ENCODE measurements at regions not wholly inside any gene's neighbourhood (a gene's known extent, or its start where the extent isn't known, plus 50 kb on each side); places are given as distances from the start of the nearest gene placed in this dataset.

DNA sequence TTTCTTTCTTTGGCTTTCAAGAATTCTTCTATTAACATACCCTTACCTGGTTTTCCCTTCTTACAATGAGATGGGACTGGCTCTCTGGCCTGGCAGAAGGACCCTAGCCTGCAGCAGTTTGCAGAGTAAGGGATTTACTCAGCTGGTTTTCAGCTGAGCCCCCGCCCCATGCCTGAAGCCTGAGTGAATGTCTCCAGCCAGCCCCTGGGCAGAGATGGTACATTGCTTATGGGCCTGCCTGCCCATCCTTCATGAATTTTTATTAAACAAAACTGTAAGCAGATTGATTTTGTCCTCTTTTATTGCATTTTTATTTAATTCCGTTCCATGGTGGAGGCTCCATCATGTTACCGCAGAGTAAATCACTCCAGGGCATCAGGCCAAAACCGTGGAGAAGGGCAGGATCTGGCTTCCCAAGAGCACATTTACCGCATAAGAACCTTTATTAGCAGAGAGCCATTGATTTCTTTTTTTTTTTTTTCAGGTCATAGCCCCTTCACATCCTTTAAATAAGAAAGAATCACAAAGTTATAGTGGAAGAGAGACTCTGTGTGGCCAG, 316.2 kb downstream of the DHX35 start:
- H3K27ac Mint-ChIP-seq: no peak overlapping the region
- no peaks in the 10 kb centered on the region for H3K9me3 ChIP-seq (ENCODE audit: control insufficient read depth in 2 of 3, low read length in 3 of 3)
- intact Hi-C loops (cut with micrococcal nuclease): no loop called here
- peaks cover 0 to 4% (median 0%) of the 10 kb centered on the region in 5 donors for H3K36me3 Mint-ChIP-seq
- no peaks in the 10 kb centered on the region for H3K4me1 Mint-ChIP-seq
- no peaks in the 10 kb centered on the region for H3K27me3 ChIP-seq (ENCODE audit: control insufficient read depth in 2 of 2, insufficient read depth in 2 of 2, low read length in 2 of 2)
- H3K27me3 Mint-ChIP-seq: peaks cover 2 to 20% (median 4%) of the 10 kb centered on the region in 5 donors
- H3K9me3 Mint-ChIP-seq: peaks cover 0 to 6% (median 5%) of the 10 kb centered on the region in 11 donors
- CTCF ChIA-PET: no interaction called here
- H3K4me3 Mint-ChIP-seq: no peak overlapping the region
- no peak for ATAC-seq
- no peaks in the 10 kb centered on the region for H3K4me1 ChIP-seq (ENCODE audit: control insufficient read depth in 2 of 2, insufficient read depth in 2 of 2, low read length in 2 of 2)
- no peak for DNase-seq
- POLR2A ChIA-PET: no interaction called here
- H3K4me3 ChIP-seq (ENCODE audit: low read length): no peak overlapping the region
- H3K27ac ChIP-seq (ENCODE audit: low read depth, low read length): no peak overlapping the region
- H3K36me3 ChIP-seq (ENCODE audit: control insufficient read depth in 2 of 3, insufficient read depth in 3 of 3, low read length in 3 of 3): no peaks in the 10 kb centered on the region

GRCh38 chr20:39277185-39277584, 315.0 kb downstream of the DHX35 start:
- Mint-ChIP-seq H3K27me3 (peaks cover 0 to 16% (median 3%) of the 10 kb centered on the region in 5 donors), H3K4me1 (no peaks in the 10 kb centered on the region), H3K27ac (no peak overlapping the region), H3K9me3 (peaks cover 0 to 6% (median 5%) of the 10 kb centered on the region in 11 donors), H3K4me3 (no peak overlapping the region), H3K36me3 (peaks cover 0 to 4% (median 0%) of the 10 kb centered on the region in 5 donors)
- Histone ChIP-seq H3K4me3 (ENCODE audit: low read length) (no peak overlapping the region), H3K27ac (ENCODE audit: low read depth, low read length) (no peak overlapping the region), H3K27me3 (ENCODE audit: control insufficient read depth in 2 of 2, insufficient read depth in 2 of 2, low read length in 2 of 2) (no peaks in the 10 kb centered on the region), H3K9me3 (ENCODE audit: control insufficient read depth in 2 of 3, low read length in 3 of 3) (no peaks in the 10 kb centered on the region), H3K36me3 (ENCODE audit: control insufficient read depth in 2 of 3, insufficient read depth in 3 of 3, low read length in 3 of 3) (no peaks in the 10 kb centered on the region), H3K4me1 (ENCODE audit: control insufficient read depth in 2 of 2, insufficient read depth in 2 of 2, low read length in 2 of 2) (no peaks in the 10 kb centered on the region)
- intact Hi-C loops (cut with micrococcal nuclease): no loop called here
- CTCF ChIA-PET: no interaction called here
- ATAC-seq (no peak), DNase-seq (no peak)
- POLR2A ChIA-PET: no interaction called here

DNA sequence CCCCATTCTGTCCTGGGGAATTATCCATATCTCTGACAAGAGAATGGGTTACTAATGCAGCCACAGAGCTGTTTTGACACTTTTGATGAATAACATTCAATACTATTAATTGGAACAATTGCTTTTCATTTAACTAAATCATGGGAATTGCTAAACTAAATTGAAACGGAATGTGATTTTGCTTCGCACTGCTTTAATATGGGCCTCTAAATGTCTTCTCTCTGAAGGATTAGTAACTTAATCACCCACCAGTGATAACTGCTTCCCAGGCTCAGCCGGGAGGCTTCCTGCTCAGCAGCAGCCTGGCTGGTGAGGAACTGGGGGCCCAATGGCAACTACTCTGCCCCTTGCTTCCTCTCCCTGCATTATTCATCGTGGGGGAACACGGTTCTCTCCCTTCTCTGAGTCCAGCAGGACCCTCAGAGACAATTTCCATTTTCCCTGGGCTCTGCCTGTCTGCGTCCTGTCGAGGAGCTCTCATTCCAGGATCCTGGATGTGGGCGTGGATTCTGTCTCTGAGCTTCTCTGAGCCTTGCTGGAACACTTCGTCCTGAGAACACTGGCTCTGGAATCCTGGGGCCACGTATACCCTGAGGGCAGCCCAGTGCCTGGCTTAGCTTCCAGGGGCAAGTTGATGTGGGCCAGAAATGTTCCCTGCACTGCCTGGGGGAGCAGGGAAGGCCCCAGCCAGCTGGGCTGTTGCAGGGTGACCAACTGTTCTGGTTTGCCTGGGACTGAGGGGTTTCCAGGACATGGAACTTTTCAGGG, 308.9 kb downstream of the DHX35 start:
- H3K27me3 ChIP-seq (ENCODE audit: control insufficient read depth in 2 of 2, insufficient read depth in 2 of 2, low read length in 2 of 2): no peaks in the 10 kb centered on the region
- no peaks in the 10 kb centered on the region for H3K36me3 ChIP-seq (ENCODE audit: control insufficient read depth in 2 of 3, insufficient read depth in 3 of 3, low read length in 3 of 3)
- no peak overlapping the region for H3K27ac Mint-ChIP-seq
- H3K9me3 ChIP-seq (ENCODE audit: control insufficient read depth in 2 of 3, low read length in 3 of 3): no peaks in the 10 kb centered on the region
- ChIA-PET CTCF (no interaction called here), POLR2A (no interaction called here)
- ATAC-seq (no peak), DNase-seq (no peak)
- H3K4me3 Mint-ChIP-seq: no peak overlapping the region
- H3K27me3 Mint-ChIP-seq: peaks cover 0 to 17% (median 0%) of the 10 kb centered on the region in 5 donors
- intact Hi-C loops (cut with micrococcal nuclease): no loop called here
- H3K27ac ChIP-seq (ENCODE audit: low read depth, low read length): no peak overlapping the region
- no peaks in the 10 kb centered on the region for H3K4me1 Mint-ChIP-seq
- no peaks in the 10 kb centered on the region for H3K4me1 ChIP-seq (ENCODE audit: control insufficient read depth in 2 of 2, insufficient read depth in 2 of 2, low read length in 2 of 2)
- H3K4me3 ChIP-seq (ENCODE audit: low read length): no peak overlapping the region
- peaks cover 0 to 3% (median 0%) of the 10 kb centered on the region in 11 donors for H3K9me3 Mint-ChIP-seq
- H3K36me3 Mint-ChIP-seq: no peaks in the 10 kb centered on the region

- ChIA-PET CTCF (no interaction called here), POLR2A (no interaction called here)
- H3K27ac ChIP-seq (ENCODE audit: low read depth, low read length): no peak overlapping the region
- Mint-ChIP-seq H3K27me3 (peaks cover 0 to 17% (median 0%) of the 10 kb centered on the region in 5 donors), H3K4me3 (no peak overlapping the region), H3K4me1 (no peaks in the 10 kb centered on the region), H3K36me3 (no peaks in the 10 kb centered on the region), H3K9me3 (no peaks in the 10 kb centered on the region), H3K27ac (no peak overlapping the region)
- no peaks in the 10 kb centered on the region for H3K4me1 ChIP-seq (ENCODE audit: control insufficient read depth in 2 of 2, insufficient read depth in 2 of 2, low read length in 2 of 2)
- intact Hi-C loops (cut with micrococcal nuclease): no loop called here
- no peak for DNase-seq
- H3K36me3 ChIP-seq (ENCODE audit: control insufficient read depth in 2 of 3, insufficient read depth in 3 of 3, low read length in 3 of 3): no peaks in the 10 kb centered on the region
- no peaks in the 10 kb centered on the region for H3K27me3 ChIP-seq (ENCODE audit: control insufficient read depth in 2 of 2, insufficient read depth in 2 of 2, low read length in 2 of 2)
- H3K9me3 ChIP-seq (ENCODE audit: control insufficient read depth in 2 of 3, low read length in 3 of 3): no peaks in the 10 kb centered on the region
- no peak overlapping the region for H3K4me3 ChIP-seq (ENCODE audit: low read length)
- ATAC-seq: no peak
Observed at GRCh38 chr20:39269493-39270217, 307.5 kb downstream of the DHX35 start.

GRCh38 chr20:39268981-39269461, 306.9 kb downstream of the DHX35 start:
- Histone ChIP-seq H3K36me3 (ENCODE audit: control insufficient read depth in 2 of 3, insufficient read depth in 3 of 3, low read length in 3 of 3) (no peaks in the 10 kb centered on the region), H3K9me3 (ENCODE audit: control insufficient read depth in 2 of 3, low read length in 3 of 3) (no peaks in the 10 kb centered on the region), H3K27ac (ENCODE audit: low read depth, low read length) (no peak overlapping the region), H3K4me3 (ENCODE audit: low read length) (no peak overlapping the region), H3K4me1 (ENCODE audit: control insufficient read depth in 2 of 2, insufficient read depth in 2 of 2, low read length in 2 of 2) (no peaks in the 10 kb centered on the region), H3K27me3 (ENCODE audit: control insufficient read depth in 2 of 2, insufficient read depth in 2 of 2, low read length in 2 of 2) (no peaks in the 10 kb centered on the region)
- DNase-seq: peak in 2 of 9 donors; percentile 4 to 39
- ChIA-PET CTCF (no interaction called here), POLR2A (no interaction called here)
- Mint-ChIP-seq H3K9me3 (no peaks in the 10 kb centered on the region), H3K36me3 (no peaks in the 10 kb centered on the region), H3K27ac (no peak overlapping the region), H3K27me3 (peaks cover 0 to 12% (median 0%) of the 10 kb centered on the region in 5 donors), H3K4me1 (no peaks in the 10 kb centered on the region), H3K4me3 (no peak overlapping the region)
- ATAC-seq: peak; percentile 51
- intact Hi-C loops (cut with micrococcal nuclease): no loop called here

DNA sequence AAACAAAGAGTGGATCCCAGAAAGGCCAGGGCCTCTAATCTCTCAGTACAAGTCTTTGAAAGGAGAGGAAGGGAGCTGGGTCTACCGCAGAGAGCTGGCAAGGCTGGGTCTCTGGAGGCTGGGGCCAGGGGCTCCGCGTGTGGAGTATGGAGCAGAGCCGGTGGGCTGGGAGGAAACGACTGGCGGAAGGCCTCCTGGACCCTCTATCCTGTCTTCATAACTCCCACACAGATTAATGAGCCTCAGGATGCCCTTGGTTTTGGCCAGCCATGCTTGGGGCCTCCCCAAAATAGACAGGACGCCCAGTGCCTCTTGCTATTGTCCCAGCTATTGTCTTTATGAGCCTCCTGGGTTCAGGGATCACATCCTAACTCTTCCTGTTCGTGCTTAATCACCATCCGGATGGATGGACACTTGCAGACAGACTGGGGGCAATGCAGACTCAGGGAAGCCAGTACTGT, 306.4 kb downstream of the DHX35 start:
- Histone ChIP-seq H3K27me3 (ENCODE audit: control insufficient read depth in 2 of 2, insufficient read depth in 2 of 2, low read length in 2 of 2) (no peaks in the 10 kb centered on the region), H3K27ac (ENCODE audit: low read depth, low read length) (no peak overlapping the region), H3K36me3 (ENCODE audit: control insufficient read depth in 2 of 3, insufficient read depth in 3 of 3, low read length in 3 of 3) (no peaks in the 10 kb centered on the region), H3K4me1 (ENCODE audit: control insufficient read depth in 2 of 2, insufficient read depth in 2 of 2, low read length in 2 of 2) (no peaks in the 10 kb centered on the region), H3K4me3 (ENCODE audit: low read length) (no peak overlapping the region), H3K9me3 (ENCODE audit: control insufficient read depth in 2 of 3, low read length in 3 of 3) (no peaks in the 10 kb centered on the region)
- no peak for DNase-seq
- no peak for ATAC-seq
- Mint-ChIP-seq H3K27ac (no peak overlapping the region), H3K36me3 (no peaks in the 10 kb centered on the region), H3K4me1 (no peaks in the 10 kb centered on the region), H3K27me3 (peaks cover 0 to 12% (median 0%) of the 10 kb centered on the region in 5 donors), H3K4me3 (no peak overlapping the region), H3K9me3 (no peaks in the 10 kb centered on the region)
- intact Hi-C loops (cut with micrococcal nuclease): no loop called here
- CTCF ChIA-PET: no interaction called here
- POLR2A ChIA-PET: no interaction called here

Measured in naive thymus-derived CD4-positive, alpha-beta T cell (primary cell).